HG03039 (cell line): ENCODE measurements at regions not wholly inside any gene's neighbourhood (a gene's known extent, or its start where the extent isn't known, plus 50 kb on each side); places are given as distances from the start of the nearest gene placed in this dataset.
"Not testable (repeated sequence)": the region's sequence is repeated elsewhere in the genome, so short reads cannot be mapped to it uniquely, and the experiment has no call there.

Source experiments
- ATAC-seq: cut with Tn5 transposase; IDR thresholded peaks from one replicate; pipeline ENCODE4 v1.9.1; 2021; ENCODE audit warnings: mild to moderate bottlenecking, moderate library complexity; ENCODE audit not compliant: unreplicated experiment

- ATAC-seq, result no peak
These were observed 55.2 kb downstream of the GCC1 start for GRCh38 chr7:127530148-127530547.

- ATAC-seq, result no peak
These were observed 57.8 kb downstream of the GCC1 start for GRCh38 chr7:127527561-127527960.

- ATAC-seq, result no peak
These were observed 59.4 kb downstream of the GCC1 start for GRCh38 chr7:127525866-127526480.

GRCh38 chr7:127516320-127516719 is 69.1 kb downstream of the GCC1 start:
- ATAC-seq, result no peak

- no peak for ATAC-seq
These were observed 70.9 kb downstream of the GCC1 start for GRCh38 chr7:127514499-127514898.

- ATAC-seq, result no peak
These were observed 72.1 kb downstream of the GCC1 start for GRCh38 chr7:127513311-127513710.

- ATAC-seq, result no peak
These were observed 72.7 kb downstream of the GCC1 start for GRCh38 chr7:127512663-127513062.

GRCh38 chr7:127504715-127505114 is 80.7 kb downstream of the GCC1 start:
- ATAC-seq, result no peak

GRCh38 chr7:127501817-127502216 is 83.6 kb downstream of the GCC1 start:
- no peak for ATAC-seq

GRCh38 chr7:127487381-127487780 is 94.9 kb upstream of the ZNF800 start:
- ATAC-seq, result no peak

- no peak for ATAC-seq
These were observed 94.1 kb upstream of the ZNF800 start for GRCh38 chr7:127486654-127487053.

GRCh38 chr7:127485482-127485881 is 93.0 kb upstream of the ZNF800 start:
- ATAC-seq, result no peak

- no peak for ATAC-seq
These were observed 92.4 kb upstream of the ZNF800 start for GRCh38 chr7:127484954-127485353.

GRCh38 chr7:127478461-127478860 is 86.0 kb upstream of the ZNF800 start:
- no peak for ATAC-seq

GRCh38 chr7:127478024-127478355 is 85.5 kb upstream of the ZNF800 start:
- ATAC-seq, result no peak

GRCh38 chr7:127477295-127478023 is 85.0 kb upstream of the ZNF800 start:
- ATAC-seq, result no peak

GRCh38 chr7:127476618-127477017 is 84.1 kb upstream of the ZNF800 start:
- no peak for ATAC-seq

- ATAC-seq, result no peak
These were observed 81.9 kb upstream of the ZNF800 start for GRCh38 chr7:127474457-127474856.

- ATAC-seq, result no peak
These were observed 80.9 kb upstream of the ZNF800 start for GRCh38 chr7:127473409-127473808.

- no peak for ATAC-seq
These were observed 67.6 kb upstream of the ZNF800 start for GRCh38 chr7:127460077-127460476.

- ATAC-seq, result not testable (repeated sequence)
These were observed 58.8 kb upstream of the ZNF800 start for GRCh38 chr7:127451258-127451657.

- no peak for ATAC-seq
These were observed 56.1 kb upstream of the ZNF800 start for GRCh38 chr7:127448566-127448965.
